ENCODE measurements at regions not wholly inside any gene's neighbourhood (a gene's known extent, or its start where the extent isn't known, plus 50 kb on each side); places are given as distances from the start of the nearest gene placed in this dataset.

GRCh38 chr14:53840444-53840843 lies 116.2 kb downstream of the BMP4 start:
- TF ChIP-seq CTCF (IDR thresholded peaks at IDR 0.05) (no peak), POLR2A (IDR thresholded peaks at IDR 0.05) (no peak)
